GM12878 (cell line): ENCODE measurements at regions not wholly inside any gene's neighbourhood (a gene's known extent, or its start where the extent isn't known, plus 50 kb on each side); places are given as distances from the start of the nearest gene placed in this dataset.

Experiments
- ATAC-seq: fragments of 200-7000 bp; cut with Tn5 transposase; 3 replicates; pipeline ENCODE4 v1.9.1; 2020; ENCODE audit warnings: mild to moderate bottlenecking, moderate library complexity
- BruUV-seq: library from RNA; stranded (reverse); fragments of 400-500 nt; replicated peaks from 2 replicates; lab custom pipeline; 2021; lab: Mats Ljungman, UMichigan
- CTCF ChIA-PET: fragments of 300-600 bp; sonication (Branson Sonifier 250); formaldehyde crosslinking; extraction: SDS; loops from one replicate; lab custom pipeline; 2021; ENCODE audit warnings: inconsistent platforms; lab: Yijun Ruan, JAX
- POLR2A ChIA-PET: fragments of 350-600 bp; formaldehyde crosslinking; extraction: SDS; loops from one replicate; lab custom pipeline; 2021; ENCODE audit warnings: inconsistent platforms; lab: Charles Lee
- RAD21 ChIA-PET: fragments of 300-600 bp; sonication (Branson Sonifier 250); formaldehyde crosslinking; loops from one replicate; lab custom pipeline; 2023; ENCODE audit warnings: antibody characterized with exemption; ENCODE audit not compliant: unreplicated experiment; lab: Charles Lee
- SMC1A ChIA-PET: fragments of 300-600 bp; sonication (Branson Sonifier 250); formaldehyde crosslinking; loops from one replicate; lab custom pipeline; 2023; ENCODE audit not compliant: unreplicated experiment, uncharacterized antibody; lab: Charles Lee
- DNase-seq: peaks from one replicate; pipeline ENCODE4 v3.0.0-alpha.2; 2011; ENCODE audit warnings: low read depth, low spot score
- FAIRE-seq: peaks from 3 replicates; lab custom pipeline; 2011; peaks lifted over from hg19 to GRCh38; lab: Jason Lieb, UNC
- H2AFZ ChIP-seq: 2 replicates; pipeline ENCODE4 v1.6.0; 2011; ENCODE audit warnings: low read depth, low read length, control low read depth; ENCODE audit not compliant: control insufficient read depth
- H3K27ac ChIP-seq: 2 replicates; pipeline ENCODE4 v1.5.1; 2011; ENCODE audit warnings: control low read depth; ENCODE audit not compliant: control insufficient read depth, insufficient read depth
- H3K27me3 ChIP-seq, 2 experiments: replicated peaks in 1 of 2; 2 replicates each; pipeline versions ENCODE4 v1.6.0 to v1.6.1; 2011; ENCODE audit warnings: low read length in 1 of 2; ENCODE audit not compliant: control insufficient read depth in 2 of 2, insufficient read depth in 2 of 2
- H3K36me3 ChIP-seq, 2 experiments: 2 replicates each; pipeline ENCODE4 v1.5.1; 2011; ENCODE audit warnings: low read length in 1 of 2; ENCODE audit not compliant: control insufficient read depth in 2 of 2, insufficient read depth in 2 of 2
- H3K4me1 ChIP-seq: 2 replicates; pipeline ENCODE4 v1.6.1; 2011; ENCODE audit warnings: mild to moderate bottlenecking, low read length, moderate library complexity, mixed read lengths; ENCODE audit not compliant: control insufficient read depth, insufficient read depth
- H3K4me2 ChIP-seq: 2 replicates; pipeline ENCODE4 v1.6.0; 2011; ENCODE audit warnings: control low read depth; ENCODE audit not compliant: control insufficient read depth, insufficient read depth
- H3K4me3 ChIP-seq: fragments of 200-600 bp; sonication (generic); 2 replicates; pipeline ENCODE4 v1.5.1; 2016
- H3K79me2 ChIP-seq: 2 replicates; pipeline ENCODE4 v1.6.0; 2011; ENCODE audit warnings: low read length; ENCODE audit not compliant: control insufficient read depth, insufficient read depth
- H3K9ac ChIP-seq: 2 replicates; pipeline ENCODE4 v1.8.0; 2011; ENCODE audit warnings: low read length, control low read depth, mixed read lengths; ENCODE audit not compliant: control insufficient read depth, insufficient read depth
- H3K9me3 ChIP-seq: replicated peaks from 3 replicates; pipeline ENCODE4 v1.5.1; 2011; ENCODE audit warnings: mild to moderate bottlenecking, low read length; ENCODE audit not compliant: control insufficient read depth, insufficient read depth
- H4K20me1 ChIP-seq: 2 replicates; pipeline ENCODE4 v1.6.0; 2011; ENCODE audit not compliant: control insufficient read depth, insufficient read depth
- EGR1 ChIP-seq, 2 experiments: IDR thresholded peaks; 1 replicate in 1 of 2; 2 replicates in 1 of 2; pipeline ENCODE4 v1.6.1; 2011 to 2012; ENCODE audit warnings: low read depth in 2 of 2, low read length in 2 of 2, borderline replicate concordance in 1 of 2, mild to moderate bottlenecking in 1 of 2, moderate library complexity in 1 of 2
- EZH2 ChIP-seq: IDR thresholded peaks from 2 replicates; pipeline ENCODE4 v1.6.1; 2012; ENCODE audit warnings: low read depth, mild to moderate bottlenecking, control low read depth, inconsistent platforms, low read length, borderline replicate concordance; ENCODE audit not compliant: control insufficient read depth
- FOXM1 ChIP-seq: IDR thresholded peaks from 2 replicates; pipeline ENCODE4 v1.6.1; 2012; ENCODE audit warnings: low read depth, mild to moderate bottlenecking, inconsistent platforms, low read length, moderate library complexity
- HDAC2 ChIP-seq: fragments of 200-600 bp; sonication (generic); IDR thresholded peaks from 2 replicates; pipeline ENCODE4 v1.6.1; 2017
- IRF4 ChIP-seq: IDR thresholded peaks from 2 replicates; pipeline ENCODE4 v1.6.1; 2011; ENCODE audit warnings: low read depth, low read length
- KDM1A ChIP-seq: fragments of 200-600 bp; sonication (generic); IDR thresholded peaks from 2 replicates; pipeline ENCODE4 v1.6.1; 2016; ENCODE audit warnings: borderline replicate concordance
- NFIC ChIP-seq: IDR thresholded peaks from 2 replicates; pipeline ENCODE4 v1.6.1; 2012; ENCODE audit warnings: low read depth, mild to moderate bottlenecking, inconsistent platforms, low read length, moderate library complexity
- NFXL1 ChIP-seq: fragments of 450-650 bp; IDR thresholded peaks from 2 replicates; pipeline ENCODE4 v1.6.1; 2017; ENCODE audit warnings: antibody characterized with exemption, mild to moderate bottlenecking, borderline replicate concordance
- NR2F1 ChIP-seq: fragments of 450-650 bp; conservative IDR thresholded peaks from 2 replicates; pipeline ENCODE4 v1.6.1; 2017; ENCODE audit warnings: mild to moderate bottlenecking
- PML ChIP-seq: IDR thresholded peaks from 2 replicates; pipeline ENCODE4 v1.6.1; 2012; ENCODE audit warnings: low read length, inconsistent platforms
- SREBF1 ChIP-seq: IDR thresholded peaks from 2 replicates; pipeline ENCODE4 v1.6.1; 2012; ENCODE audit warnings: mild to moderate bottlenecking, low read length
- SREBF2 ChIP-seq: IDR thresholded peaks from 2 replicates; pipeline ENCODE4 v1.6.1; 2012; ENCODE audit warnings: mild to moderate bottlenecking, low read length
- TBL1XR1 ChIP-seq: IDR thresholded peaks from 2 replicates; pipeline ENCODE4 v1.6.1; 2012; ENCODE audit warnings: low read depth, low read length, improper control_type of control experiment
- ZNF207 ChIP-seq: fragments of 450-650 bp; IDR thresholded peaks from 2 replicates; pipeline ENCODE4 v1.6.1; 2014; ENCODE audit warnings: antibody characterized with exemption, mild to moderate bottlenecking, borderline replicate concordance
- ZZZ3 ChIP-seq: IDR thresholded peaks from 2 replicates; pipeline ENCODE4 v1.6.1; 2011; ENCODE audit warnings: low read depth; ENCODE audit not compliant: control insufficient read depth, insufficient read length
- WGBS: methylation state at CpG from one replicate; pipeline ENCODE4 v1.1.6; 2016; ENCODE audit warnings: low lambda C conversion rate; ENCODE audit not compliant: insufficient replicate concordance, insufficient coverage; ENCODE audit errors: missing lambda C conversion rate; 5-methylcytosine and 5-hydroxymethylcytosine counted together
- in situ Hi-C: fragments of 300-500 bp; cut with MboI; formaldehyde crosslinking; loops from 9 replicates; pipeline ENCODE4 v1.14.3; 2018; ENCODE audit warnings: mixed read lengths
- intact Hi-C: fragments of 100-400 bp; cut with micrococcal nuclease; formaldehyde crosslinking; loops from one replicate; pipeline ENCODE4 v1.14.2; 2022; ENCODE audit not compliant: unreplicated experiment
- TF ChIP-seq, protein P1 (sequence below): fragments of 450-650 bp; IDR thresholded peaks from 2 replicates; pipeline ENCODE4 v1.6.1; 2017; ENCODE audit warnings: mild to moderate bottlenecking, low read depth, inconsistent platforms; ENCODE audit not compliant: poor library complexity, severe bottlenecking

DNA sequence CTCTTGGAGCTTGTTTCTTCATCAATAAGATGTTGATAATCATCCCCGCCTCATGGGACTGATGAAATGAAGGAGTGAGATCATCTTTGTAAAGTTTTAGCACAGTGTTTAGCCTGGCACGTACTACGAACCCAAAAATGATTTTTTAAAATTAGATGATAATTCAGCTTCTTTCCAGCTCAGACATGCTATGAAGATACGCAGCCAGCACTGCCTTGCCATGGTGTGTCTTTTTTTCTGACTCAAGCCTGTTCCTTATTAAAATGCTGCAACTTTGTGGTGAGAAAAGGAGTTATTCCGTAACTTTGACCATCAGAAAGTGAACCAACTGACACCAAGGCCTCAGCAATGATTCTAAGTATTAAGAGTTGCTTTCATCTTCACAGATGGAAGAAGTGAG lies 269.0 kb downstream of the LTN1 start:
- no peak overlapping the region for H3K9ac ChIP-seq
- BruUV-seq: no TSS peak
- intact Hi-C loops: no loop called here
- H3K4me1 ChIP-seq: no peaks in the 10 kb centered on the region
- ATAC-seq: no peak
- SMC1A ChIA-PET: no interaction called here
- no peaks in the 10 kb centered on the region for H3K36me3 ChIP-seq
- no peak overlapping the region for H3K4me3 ChIP-seq
- TF ChIP-seq FOXM1 (no peak), PML (no peak), EZH2 (no peak), NR2F1 (no peak), SREBF1 (no peak), ZNF207 (no peak), TBL1XR1 (no peak), SREBF2 (no peak), NFXL1 (no peak), KDM1A (no peak), NFIC (no peak), IRF4 (no peak), EGR1 (IDR thresholded peaks at IDR 0.05; ENCODE audit: borderline replicate concordance in 1 of 2, low read depth in 2 of 2, low read length in 2 of 2) (no peak), HDAC2 (no peak), ZZZ3 (no peak)
- TF ChIP-seq, protein P1, sequence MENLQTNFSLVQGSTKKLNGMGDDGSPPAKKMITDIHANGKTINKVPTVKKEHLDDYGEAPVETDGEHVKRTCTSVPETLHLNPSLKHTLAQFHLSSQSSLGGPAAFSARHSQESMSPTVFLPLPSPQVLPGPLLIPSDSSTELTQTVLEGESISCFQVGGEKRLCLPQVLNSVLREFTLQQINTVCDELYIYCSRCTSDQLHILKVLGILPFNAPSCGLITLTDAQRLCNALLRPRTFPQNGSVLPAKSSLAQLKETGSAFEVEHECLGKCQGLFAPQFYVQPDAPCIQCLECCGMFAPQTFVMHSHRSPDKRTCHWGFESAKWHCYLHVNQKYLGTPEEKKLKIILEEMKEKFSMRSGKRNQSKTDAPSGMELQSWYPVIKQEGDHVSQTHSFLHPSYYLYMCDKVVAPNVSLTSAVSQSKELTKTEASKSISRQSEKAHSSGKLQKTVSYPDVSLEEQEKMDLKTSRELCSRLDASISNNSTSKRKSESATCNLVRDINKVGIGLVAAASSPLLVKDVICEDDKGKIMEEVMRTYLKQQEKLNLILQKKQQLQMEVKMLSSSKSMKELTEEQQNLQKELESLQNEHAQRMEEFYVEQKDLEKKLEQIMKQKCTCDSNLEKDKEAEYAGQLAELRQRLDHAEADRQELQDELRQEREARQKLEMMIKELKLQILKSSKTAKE: no peak
- TF ChIP-seq, all 136 proteins: peak for 0
- H3K9me3 ChIP-seq: no peaks in the 10 kb centered on the region
- H3K79me2 ChIP-seq: no peaks in the 10 kb centered on the region
- no peak overlapping the region for H3K27ac ChIP-seq
- FAIRE-seq (no peak), DNase-seq (no peak)
- ChIA-PET POLR2A (no interaction called here), RAD21 (no interaction called here), CTCF (no interaction called here)
- no peaks in the 10 kb centered on the region for H3K27me3 ChIP-seq
- WGBS: 19% methylated on average over 5 of the region's 5 CpGs
- no peak overlapping the region for H3K4me2 ChIP-seq
- no peak overlapping the region for H2AFZ ChIP-seq
- in situ Hi-C loops: no loop called here
- H4K20me1 ChIP-seq: no peaks in the 10 kb centered on the region
